ENCODE measurements at regions not wholly inside any gene's neighbourhood (a gene's known extent, or its start where the extent isn't known, plus 50 kb on each side); places are given as distances from the start of the nearest gene placed in this dataset.
"Not testable (repeated sequence)": the region's sequence is repeated elsewhere in the genome, so short reads cannot be mapped to it uniquely, and the experiment has no call there.

- DNase-seq (ENCODE audit: low read depth): peak; percentile 41
Measured at GRCh38 chr1:120465900-120466299, 51.1 kb downstream of the NBPF8 start.

GRCh38 chr1:120477663-120478062 is 62.8 kb downstream of the NBPF8 start:
- DNase-seq (ENCODE audit: low read depth): not testable (repeated sequence)

- not testable (repeated sequence) for DNase-seq (ENCODE audit: low read depth)
Measured at GRCh38 chr1:120478400-120478799, 63.6 kb downstream of the NBPF8 start.

- not testable (repeated sequence) for DNase-seq (ENCODE audit: low read depth)
Measured at GRCh38 chr1:120487542-120487941, 72.7 kb downstream of the NBPF8 start.

GRCh38 chr1:120489217-120489616 is 74.4 kb downstream of the NBPF8 start:
- not testable (repeated sequence) for DNase-seq (ENCODE audit: low read depth)

GRCh38 chr1:120497145-120497544 is 82.3 kb downstream of the NBPF8 start:
- DNase-seq (ENCODE audit: low read depth): not testable (repeated sequence)

GRCh38 chr1:120503284-120503683 is 88.4 kb downstream of the NBPF8 start:
- DNase-seq (ENCODE audit: low read depth): not testable (repeated sequence)

- not testable (repeated sequence) for DNase-seq (ENCODE audit: low read depth)
Measured at GRCh38 chr1:120506352-120506751, 91.5 kb downstream of the NBPF8 start.

- DNase-seq (ENCODE audit: low read depth): not testable (repeated sequence)
Measured at GRCh38 chr1:120508351-120508750, 93.5 kb downstream of the NBPF8 start.

- DNase-seq (ENCODE audit: low read depth): not testable (repeated sequence)
Measured at GRCh38 chr1:120509258-120509657, 94.4 kb downstream of the NBPF8 start.

GRCh38 chr1:120513099-120513498 is 98.3 kb downstream of the NBPF8 start:
- not testable (repeated sequence) for DNase-seq (ENCODE audit: low read depth)

GRCh38 chr1:120513531-120513930 is 98.7 kb downstream of the NBPF8 start:
- DNase-seq (ENCODE audit: low read depth): not testable (repeated sequence)

- not testable (repeated sequence) for DNase-seq (ENCODE audit: low read depth)
Measured at GRCh38 chr1:120519196-120519595, 104.4 kb downstream of the NBPF8 start.

GRCh38 chr1:120524416-120524815 is 109.6 kb downstream of the NBPF8 start:
- DNase-seq (ENCODE audit: low read depth): not testable (repeated sequence)

GRCh38 chr1:120525386-120525785 is 110.6 kb downstream of the NBPF8 start:
- peak; percentile 0 for DNase-seq (ENCODE audit: low read depth)

GRCh38 chr1:120529475-120530089 is 114.7 kb downstream of the NBPF8 start:
- DNase-seq (ENCODE audit: low read depth): not testable (repeated sequence)

GRCh38 chr1:120531455-120531854 is 116.6 kb downstream of the NBPF8 start:
- not testable (repeated sequence) for DNase-seq (ENCODE audit: low read depth)

- DNase-seq (ENCODE audit: low read depth): peak; percentile 59
Measured at GRCh38 chr1:120534361-120535047, 119.7 kb downstream of the NBPF8 start.

GRCh38 chr1:120535052-120535451 is 120.2 kb downstream of the NBPF8 start:
- DNase-seq (ENCODE audit: low read depth): peak; percentile 74

GRCh38 chr1:120541394-120541793 is 126.6 kb downstream of the NBPF8 start:
- not testable (repeated sequence) for DNase-seq (ENCODE audit: low read depth)

GRCh38 chr1:120542365-120542764 is 127.5 kb downstream of the NBPF8 start:
- DNase-seq (ENCODE audit: low read depth): not testable (repeated sequence)

GRCh38 chr1:120542940-120543339 is 128.1 kb downstream of the NBPF8 start:
- DNase-seq (ENCODE audit: low read depth): not testable (repeated sequence)

- not testable (repeated sequence) for DNase-seq (ENCODE audit: low read depth)
Measured at GRCh38 chr1:120544434-120544833, 129.6 kb downstream of the NBPF8 start.
